ENCODE measurements at regions not wholly inside any gene's neighbourhood (a gene's known extent, or its start where the extent isn't known, plus 50 kb on each side); places are given as distances from the start of the nearest gene placed in this dataset.

DNA sequence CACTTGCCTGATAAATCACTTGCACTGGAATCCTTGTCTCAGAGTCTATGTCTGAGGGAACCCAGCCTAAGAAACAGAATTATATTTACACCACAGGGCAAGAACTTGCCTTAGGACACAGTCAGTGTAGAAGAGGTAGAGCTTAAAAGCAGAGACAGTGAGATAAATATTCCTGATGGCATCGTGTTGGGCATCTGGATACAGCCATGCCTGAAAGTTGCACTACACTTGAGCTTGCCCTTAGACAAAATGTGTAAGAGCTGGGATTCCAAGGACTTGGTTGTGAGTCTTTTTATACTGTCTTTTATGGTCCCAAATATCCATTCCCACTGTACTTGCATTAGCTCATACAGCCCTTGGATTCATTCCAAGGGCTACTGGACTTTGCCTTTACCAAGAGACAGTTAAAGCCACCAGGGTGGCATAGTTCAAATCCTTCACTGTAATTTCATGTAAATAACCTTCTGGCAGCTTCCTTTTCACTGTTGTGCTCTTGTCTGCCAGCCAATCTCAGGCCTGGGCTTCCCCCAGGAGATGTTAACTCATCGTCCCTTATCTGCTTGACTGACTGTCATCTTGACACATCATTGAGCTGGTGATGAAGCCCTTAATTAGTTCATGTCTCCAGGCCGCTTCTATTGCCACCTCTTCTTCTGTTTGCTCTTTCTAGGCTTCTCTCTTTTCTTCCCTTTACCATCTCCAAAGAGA lies 577.9 kb upstream of the TBX3 start:
- Histone ChIP-seq H3K27ac (ENCODE audit: low read depth in 1 of 2, low read length in 2 of 2) (no peak overlapping the region), H3K36me3 (ENCODE audit: control insufficient read depth in 4 of 4, insufficient read depth in 3 of 4, low read depth in 1 of 4, low read length in 3 of 4) (no peaks in the 10 kb centered on the region), H3K9me3 (ENCODE audit: control insufficient read depth in 4 of 4, low read length in 3 of 4) (no peaks in the 10 kb centered on the region), H3K9ac (ENCODE audit: low read depth in 1 of 2, low read length in 2 of 2) (no peak overlapping the region), H3K4me1 (ENCODE audit: control insufficient read depth in 4 of 4, insufficient read depth in 4 of 4, low read length in 3 of 4) (peaks cover 0 to 18% (median 13%) of the 10 kb centered on the region in 4 donors), H3K4me3 (ENCODE audit: low read depth in 1 of 3, low read length in 3 of 3) (no peak overlapping the region), H3K27me3 (ENCODE audit: control insufficient read depth in 4 of 4, insufficient read depth in 4 of 4, low read length in 3 of 4) (no peaks in the 10 kb centered on the region)
- TF ChIP-seq GABPA (IDR thresholded peaks at IDR 0.05 in 1 of 2, conservative IDR thresholded peaks at IDR 0.05 in 1 of 2) (no peak), NR2F2 (IDR thresholded peaks at IDR 0.05) (no peak), RXRA (IDR thresholded peaks at IDR 0.05) (peak; percentile 12 to 19), HNF4A (conservative IDR thresholded peaks at IDR 0.05) (peak; percentile 72 to 87), RAD21 (IDR thresholded peaks at IDR 0.05) (peak in 1 of 2 donors; percentile 17), SP1 (IDR thresholded peaks at IDR 0.05) (peak; percentile 41), HNF4G (IDR thresholded peaks at IDR 0.05) (peak; percentile 69)
- WGBS: 48% methylated on average over 3 of the region's 3 CpGs
- no peak for DNase-seq (ENCODE audit: low spot score)

DNA sequence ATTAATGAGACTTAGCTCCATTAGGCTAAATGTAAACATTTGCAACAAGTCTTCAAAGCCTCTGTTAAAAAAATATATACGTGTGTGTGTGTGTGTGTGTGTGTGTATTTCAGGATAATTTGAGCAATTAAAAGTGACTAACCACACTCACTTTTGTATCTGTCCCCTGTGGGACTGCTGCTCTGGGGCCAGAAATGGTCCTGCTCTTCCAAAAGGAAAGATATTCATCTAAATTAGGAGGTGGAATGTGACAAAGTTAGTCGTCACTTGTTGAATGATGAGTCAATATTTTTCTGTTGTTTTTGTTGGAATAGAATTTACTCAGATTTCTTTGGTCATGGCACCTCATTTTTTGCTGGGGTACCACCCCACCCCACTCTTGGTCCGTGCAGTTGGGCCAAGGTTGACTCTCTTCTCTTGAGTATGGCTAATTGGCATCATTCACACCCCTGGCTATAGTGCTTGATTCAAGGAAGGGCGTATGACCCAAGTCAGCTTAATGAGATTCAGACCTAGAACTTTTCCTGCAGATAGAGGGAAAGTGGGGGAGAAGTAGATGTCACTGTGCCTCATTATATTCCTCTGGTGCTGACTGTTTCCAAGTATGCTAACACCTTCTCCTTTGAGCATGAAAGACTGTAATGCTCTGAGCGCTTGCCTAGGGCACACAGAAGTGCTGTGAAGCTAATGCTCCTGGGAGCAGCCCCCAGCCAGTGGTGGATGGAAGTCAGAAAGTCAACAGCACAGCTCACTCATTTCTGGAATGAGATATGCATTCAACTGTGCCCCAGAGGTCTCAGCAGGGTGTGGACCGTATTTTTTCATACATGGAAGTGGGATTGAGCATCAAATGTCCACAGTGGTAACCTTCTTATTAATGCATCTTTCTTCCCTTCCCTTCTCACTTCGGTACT lies 577.0 kb upstream of the TBX3 start:
- no peak overlapping the region for H3K27ac ChIP-seq (ENCODE audit: low read depth in 1 of 2, low read length in 2 of 2)

More for the DNA sequence above, 577.0 kb upstream of the TBX3 start:
- Histone ChIP-seq H3K4me3 (ENCODE audit: low read depth in 1 of 3, low read length in 3 of 3) (no peak overlapping the region), H3K9me3 (ENCODE audit: control insufficient read depth in 4 of 4, low read length in 3 of 4) (no peaks in the 10 kb centered on the region), H3K36me3 (ENCODE audit: control insufficient read depth in 4 of 4, insufficient read depth in 3 of 4, low read depth in 1 of 4, low read length in 3 of 4) (no peaks in the 10 kb centered on the region), H3K27me3 (ENCODE audit: control insufficient read depth in 4 of 4, insufficient read depth in 4 of 4, low read length in 3 of 4) (no peaks in the 10 kb centered on the region), H3K9ac (ENCODE audit: low read depth in 1 of 2, low read length in 2 of 2) (no peak overlapping the region), H3K4me1 (ENCODE audit: control insufficient read depth in 4 of 4, insufficient read depth in 4 of 4, low read length in 3 of 4) (peaks cover 0 to 18% (median 13%) of the 10 kb centered on the region in 4 donors)
- WGBS: 72% methylated on average over 7 of the region's 7 CpGs
- TF ChIP-seq FOXA1 (IDR thresholded peaks at IDR 0.05) (no peak), NR2F2 (IDR thresholded peaks at IDR 0.05) (no peak), RAD21 (IDR thresholded peaks at IDR 0.05) (no peak), GABPA (IDR thresholded peaks at IDR 0.05 in 1 of 2, conservative IDR thresholded peaks at IDR 0.05 in 1 of 2) (no peak), RXRA (IDR thresholded peaks at IDR 0.05) (no peak), YY1 (IDR thresholded peaks at IDR 0.05) (no peak), SP1 (IDR thresholded peaks at IDR 0.05) (no peak)
- TF ChIP-seq, protein P1, sequence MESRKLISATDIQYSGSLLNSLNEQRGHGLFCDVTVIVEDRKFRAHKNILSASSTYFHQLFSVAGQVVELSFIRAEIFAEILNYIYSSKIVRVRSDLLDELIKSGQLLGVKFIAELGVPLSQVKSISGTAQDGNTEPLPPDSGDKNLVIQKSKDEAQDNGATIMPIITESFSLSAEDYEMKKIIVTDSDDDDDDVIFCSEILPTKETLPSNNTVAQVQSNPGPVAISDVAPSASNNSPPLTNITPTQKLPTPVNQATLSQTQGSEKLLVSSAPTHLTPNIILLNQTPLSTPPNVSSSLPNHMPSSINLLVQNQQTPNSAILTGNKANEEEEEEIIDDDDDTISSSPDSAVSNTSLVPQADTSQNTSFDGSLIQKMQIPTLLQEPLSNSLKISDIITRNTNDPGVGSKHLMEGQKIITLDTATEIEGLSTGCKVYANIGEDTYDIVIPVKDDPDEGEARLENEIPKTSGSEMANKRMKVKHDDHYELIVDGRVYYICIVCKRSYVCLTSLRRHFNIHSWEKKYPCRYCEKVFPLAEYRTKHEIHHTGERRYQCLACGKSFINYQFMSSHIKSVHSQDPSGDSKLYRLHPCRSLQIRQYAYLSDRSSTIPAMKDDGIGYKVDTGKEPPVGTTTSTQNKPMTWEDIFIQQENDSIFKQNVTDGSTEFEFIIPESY (IDR thresholded peaks at IDR 0.05): no peak
- TF ChIP-seq, protein P2, sequence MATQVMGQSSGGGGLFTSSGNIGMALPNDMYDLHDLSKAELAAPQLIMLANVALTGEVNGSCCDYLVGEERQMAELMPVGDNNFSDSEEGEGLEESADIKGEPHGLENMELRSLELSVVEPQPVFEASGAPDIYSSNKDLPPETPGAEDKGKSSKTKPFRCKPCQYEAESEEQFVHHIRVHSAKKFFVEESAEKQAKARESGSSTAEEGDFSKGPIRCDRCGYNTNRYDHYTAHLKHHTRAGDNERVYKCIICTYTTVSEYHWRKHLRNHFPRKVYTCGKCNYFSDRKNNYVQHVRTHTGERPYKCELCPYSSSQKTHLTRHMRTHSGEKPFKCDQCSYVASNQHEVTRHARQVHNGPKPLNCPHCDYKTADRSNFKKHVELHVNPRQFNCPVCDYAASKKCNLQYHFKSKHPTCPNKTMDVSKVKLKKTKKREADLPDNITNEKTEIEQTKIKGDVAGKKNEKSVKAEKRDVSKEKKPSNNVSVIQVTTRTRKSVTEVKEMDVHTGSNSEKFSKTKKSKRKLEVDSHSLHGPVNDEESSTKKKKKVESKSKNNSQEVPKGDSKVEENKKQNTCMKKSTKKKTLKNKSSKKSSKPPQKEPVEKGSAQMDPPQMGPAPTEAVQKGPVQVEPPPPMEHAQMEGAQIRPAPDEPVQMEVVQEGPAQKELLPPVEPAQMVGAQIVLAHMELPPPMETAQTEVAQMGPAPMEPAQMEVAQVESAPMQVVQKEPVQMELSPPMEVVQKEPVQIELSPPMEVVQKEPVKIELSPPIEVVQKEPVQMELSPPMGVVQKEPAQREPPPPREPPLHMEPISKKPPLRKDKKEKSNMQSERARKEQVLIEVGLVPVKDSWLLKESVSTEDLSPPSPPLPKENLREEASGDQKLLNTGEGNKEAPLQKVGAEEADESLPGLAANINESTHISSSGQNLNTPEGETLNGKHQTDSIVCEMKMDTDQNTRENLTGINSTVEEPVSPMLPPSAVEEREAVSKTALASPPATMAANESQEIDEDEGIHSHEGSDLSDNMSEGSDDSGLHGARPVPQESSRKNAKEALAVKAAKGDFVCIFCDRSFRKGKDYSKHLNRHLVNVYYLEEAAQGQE (IDR thresholded peaks at IDR 0.05): no peak
- TF ChIP-seq, protein P3, sequence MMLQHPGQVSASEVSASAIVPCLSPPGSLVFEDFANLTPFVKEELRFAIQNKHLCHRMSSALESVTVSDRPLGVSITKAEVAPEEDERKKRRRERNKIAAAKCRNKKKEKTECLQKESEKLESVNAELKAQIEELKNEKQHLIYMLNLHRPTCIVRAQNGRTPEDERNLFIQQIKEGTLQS (IDR thresholded peaks at IDR 0.05): no peak
- no peak for DNase-seq (ENCODE audit: low spot score)

Data from liver (tissue), 7 donors.